Stimulated activated CD4-positive, alpha-beta T cell treated with anti-CD3 and anti-CD28 coated beads, Interleukin-15, amount 100 ng/mL, for 24 hours (primary cell): ENCODE measurements at regions not wholly inside any gene's neighbourhood (a gene's known extent, or its start where the extent isn't known, plus 50 kb on each side); places are given as distances from the start of the nearest gene placed in this dataset.

Source experiments
- DNase-seq: peaks from one replicate; pipeline ENCODE4 v3.0.0-alpha.2; 2020

GRCh38 chr4:36737691-36738090, 456.3 kb downstream of the DTHD1 start:
- no peak for DNase-seq

- no peak for DNase-seq
These were observed 459.4 kb downstream of the DTHD1 start for GRCh38 chr4:36740796-36741310.

GRCh38 chr4:36747277-36748129, 466.1 kb downstream of the DTHD1 start:
- DNase-seq, result no peak

GRCh38 chr4:36753048-36753447, 471.6 kb downstream of the DTHD1 start:
- no peak for DNase-seq

- no peak for DNase-seq
These were observed 476.3 kb downstream of the DTHD1 start for GRCh38 chr4:36757580-36758311.

- no peak for DNase-seq
These were observed 477.1 kb downstream of the DTHD1 start for GRCh38 chr4:36758312-36759178.

GRCh38 chr4:36761607-36762006, 480.2 kb downstream of the DTHD1 start:
- no peak for DNase-seq

GRCh38 chr4:36763814-36764213, 480.7 kb upstream of the NWD2 start:
- DNase-seq, result no peak

- no peak for DNase-seq
These were observed 476.9 kb upstream of the NWD2 start for GRCh38 chr4:36767596-36767995.

- no peak for DNase-seq
These were observed 473.0 kb upstream of the NWD2 start for GRCh38 chr4:36771411-36772153.

- no peak for DNase-seq
These were observed 472.4 kb upstream of the NWD2 start for GRCh38 chr4:36772154-36772516.

- no peak for DNase-seq
These were observed 471.1 kb upstream of the NWD2 start for GRCh38 chr4:36773467-36773866.

GRCh38 chr4:36775544-36775943, 469.0 kb upstream of the NWD2 start:
- DNase-seq, result no peak

- DNase-seq, result no peak
These were observed 464.9 kb upstream of the NWD2 start for GRCh38 chr4:36779601-36780000.

- no peak for DNase-seq
These were observed 458.6 kb upstream of the NWD2 start for GRCh38 chr4:36785973-36786372.

- no peak for DNase-seq
These were observed 458.0 kb upstream of the NWD2 start for GRCh38 chr4:36786519-36786918.

- DNase-seq, result no peak
These were observed 449.8 kb upstream of the NWD2 start for GRCh38 chr4:36794716-36795115.

- no peak for DNase-seq
These were observed 432.4 kb upstream of the NWD2 start for GRCh38 chr4:36812149-36812548.

- no peak for DNase-seq
These were observed 429.0 kb upstream of the NWD2 start for GRCh38 chr4:36815536-36815935.

- no peak for DNase-seq
These were observed 421.2 kb upstream of the NWD2 start for GRCh38 chr4:36823199-36823967.

- no peak for DNase-seq
These were observed 419.9 kb upstream of the NWD2 start for GRCh38 chr4:36824682-36825081.

GRCh38 chr4:36835246-36835645, 409.3 kb upstream of the NWD2 start:
- no peak for DNase-seq
